Endothelial cell of umbilical vein (primary cell): ENCODE measurements at regions not wholly inside any gene's neighbourhood (a gene's known extent, or its start where the extent isn't known, plus 50 kb on each side); places are given as distances from the start of the nearest gene placed in this dataset.

Experiments
- POLR2A ChIP-seq: IDR thresholded peaks from 2 replicates; pipeline ENCODE4 v1.6.1; 2012; ENCODE audit warnings: low read depth, mild to moderate bottlenecking, control low read depth, low read length
- POLR2AphosphoS5 ChIP-seq: IDR thresholded peaks from 2 replicates; pipeline ENCODE4 v1.6.1; 2012; ENCODE audit warnings: low read depth, mild to moderate bottlenecking, control low read depth, low read length, moderate library complexity; ENCODE audit not compliant: insufficient read depth

DNA sequence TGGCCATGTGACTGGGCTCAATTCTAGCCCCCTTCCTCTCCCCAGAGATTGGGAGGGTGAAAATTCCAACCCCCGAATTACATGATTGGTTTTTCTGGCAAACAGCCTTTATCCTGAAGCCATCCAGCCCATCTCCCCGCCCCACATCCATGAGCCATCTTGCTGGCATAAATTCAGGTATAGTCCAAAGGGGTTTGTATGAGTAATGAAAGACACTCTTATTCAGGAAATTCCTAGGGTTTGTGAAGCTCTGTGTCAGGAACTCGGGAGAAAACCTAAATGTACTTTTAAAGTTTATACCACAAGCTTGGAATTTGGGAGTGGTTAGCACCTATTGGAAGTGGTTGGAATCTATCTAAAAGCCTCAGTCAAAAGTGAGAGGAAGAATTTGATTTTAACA, 80.6 kb upstream of the SIMC1 start:
- TF ChIP-seq POLR2A (no peak), POLR2AphosphoS5 (no peak)
